ENCODE measurements at regions not wholly inside any gene's neighbourhood (a gene's known extent, or its start where the extent isn't known, plus 50 kb on each side); places are given as distances from the start of the nearest gene placed in this dataset.

GRCh38 chr11:92852946-92853345 lies 116.5 kb upstream of the MTNR1B start:
- Histone ChIP-seq H3K27ac (ENCODE audit: extremely low read depth, low read depth, low read length) (no peak overlapping the region), H3K79me2 (ENCODE audit: control insufficient read depth, insufficient read depth, low read length) (no peaks in the 10 kb centered on the region), H3K4me1 (replicated peaks in 1 of 2; ENCODE audit: control insufficient read depth in 2 of 2, insufficient read depth in 2 of 2, low read length in 2 of 2) (no peaks in the 10 kb centered on the region), H3K9me3 (replicated peaks; ENCODE audit: control insufficient read depth, insufficient read depth, low read depth, low read length) (no peaks in the 10 kb centered on the region), H3K4me3 (no peak overlapping the region), H3K27me3 (ENCODE audit: control insufficient read depth in 2 of 2, insufficient read depth in 2 of 2, low read length in 2 of 2) (no peaks in the 10 kb centered on the region), H3K36me3 (ENCODE audit: control insufficient read depth, insufficient read depth, low read length) (no peaks in the 10 kb centered on the region), H3K4me2 (ENCODE audit: insufficient read depth, low read length) (no peak overlapping the region), H3K9me1 (ENCODE audit: control insufficient read depth, insufficient read depth, low read length) (no peaks in the 10 kb centered on the region), H3K9ac (ENCODE audit: insufficient read depth in 1 of 2, low read depth in 2 of 2, low read length in 2 of 2) (no peak overlapping the region), H4K20me1 (replicated peaks; ENCODE audit: control insufficient read depth, insufficient read depth, low read length) (no peaks in the 10 kb centered on the region), H2AFZ (ENCODE audit: low read depth, low read length) (no peak overlapping the region)
- TF ChIP-seq CSDE1 (IDR thresholded peaks at IDR 0.05), result no peak
- TF ChIP-seq EHMT2 (IDR thresholded peaks at IDR 0.05), result no peak
- no peak for TF ChIP-seq SPI1 (IDR thresholded peaks at IDR 0.05; ENCODE audit: borderline replicate concordance, low read depth, low read length)
- TF ChIP-seq, protein P1, sequence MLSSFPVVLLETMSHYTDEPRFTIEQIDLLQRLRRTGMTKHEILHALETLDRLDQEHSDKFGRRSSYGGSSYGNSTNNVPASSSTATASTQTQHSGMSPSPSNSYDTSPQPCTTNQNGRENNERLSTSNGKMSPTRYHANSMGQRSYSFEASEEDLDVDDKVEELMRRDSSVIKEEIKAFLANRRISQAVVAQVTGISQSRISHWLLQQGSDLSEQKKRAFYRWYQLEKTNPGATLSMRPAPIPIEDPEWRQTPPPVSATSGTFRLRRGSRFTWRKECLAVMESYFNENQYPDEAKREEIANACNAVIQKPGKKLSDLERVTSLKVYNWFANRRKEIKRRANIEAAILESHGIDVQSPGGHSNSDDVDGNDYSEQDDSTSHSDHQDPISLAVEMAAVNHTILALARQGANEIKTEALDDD (IDR thresholded peaks at IDR 0.05), result no peak
- TF ChIP-seq LEF1 (IDR thresholded peaks at IDR 0.05), result no peak
- no peak for TF ChIP-seq ZNF12 (CRISPR knock-in tag; IDR thresholded peaks at IDR 0.05)
- TF ChIP-seq BRCA1 (IDR thresholded peaks at IDR 0.05), result no peak
- TF ChIP-seq BRCA1 (CRISPR knock-in tag; IDR thresholded peaks at IDR 0.05), result no peak
- TF ChIP-seq THRA (IDR thresholded peaks at IDR 0.05), result no peak
- no peak for TF ChIP-seq CC2D1A (IDR thresholded peaks at IDR 0.05)
- TF ChIP-seq ZNF232 (CRISPR knock-in tag; IDR thresholded peaks at IDR 0.05), result no peak
- TF ChIP-seq SMAD4 (CRISPR knock-in tag; conservative IDR thresholded peaks at IDR 0.05), result no peak
- TF ChIP-seq BRD9 (IDR thresholded peaks at IDR 0.05; ENCODE audit: low read depth, partially characterized antibody), result no peak
- no peak for TF ChIP-seq MECOM (CRISPR knock-in tag; IDR thresholded peaks at IDR 0.05)
- no peak for TF ChIP-seq NKRF (IDR thresholded peaks at IDR 0.05; ENCODE audit: borderline replicate concordance)
- no peak for TF ChIP-seq EP300 (IDR thresholded peaks at IDR 0.05; ENCODE audit: low read length)
- no peak for TF ChIP-seq ZNF41 (CRISPR knock-in tag; conservative IDR thresholded peaks at IDR 0.05)
- TF ChIP-seq HDAC8 (tag; IDR thresholded peaks at IDR 0.05), result no peak
- no peak for TF ChIP-seq ZNF143 (CRISPR knock-in tag; IDR thresholded peaks at IDR 0.05)
- TF ChIP-seq, protein P2, sequence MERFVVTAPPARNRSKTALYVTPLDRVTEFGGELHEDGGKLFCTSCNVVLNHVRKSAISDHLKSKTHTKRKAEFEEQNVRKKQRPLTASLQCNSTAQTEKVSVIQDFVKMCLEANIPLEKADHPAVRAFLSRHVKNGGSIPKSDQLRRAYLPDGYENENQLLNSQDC (CRISPR knock-in tag; IDR thresholded peaks at IDR 0.05), result no peak
- TF ChIP-seq HMG20A (CRISPR knock-in tag; conservative IDR thresholded peaks at IDR 0.05), result no peak
- ATAC-seq, result no peak
- DNase-seq (ENCODE audit: extremely low read depth in 1 of 4, low spot score in 3 of 4), result no peak
- no peak for FAIRE-seq
- POLR2A ChIA-PET, result no interaction called here
- CTCF ChIA-PET (ENCODE audit: low intra/inter-chr PET ratio), result no interaction called here
- in situ Hi-C loops (cut with MboI), result no loop called here
- intact Hi-C loops (cut with micrococcal nuclease), result no loop called here
- 0% methylated on average over 7 of the region's 7 CpGs for WGBS (ENCODE audit: insufficient coverage, low coverage, missing lambda C conversion rate)
- no TSS peak for BruUV-seq (replicated peaks)

All from K562 (cell line).